SK-N-SH (cell line): ENCODE measurements at regions not wholly inside any gene's neighbourhood (a gene's known extent, or its start where the extent isn't known, plus 50 kb on each side); places are given as distances from the start of the nearest gene placed in this dataset.

Experiments
- CTCF ChIA-PET: fragments of 300-600, 350-600 bp; formaldehyde crosslinking; extraction: SDS; loops from one replicate; lab custom pipeline; 2021; lab: Yijun Ruan, JAX
- POLR2A ChIA-PET: fragments of 350-600 bp; sonication (Branson Sonifier 250); formaldehyde crosslinking; extraction: SDS; loops from one replicate; lab custom pipeline; 2020; ENCODE audit warnings: antibody characterized with exemption, inconsistent platforms; lab: Yijun Ruan, JAX
- DNase-seq: peaks from one replicate; pipeline ENCODE4 v3.0.0; 2012
- H2AFZ ChIP-seq: fragments of 200-600 bp; sonication (generic); 2 replicates; pipeline ENCODE4 v1.8.1; 2016; ENCODE audit warnings: antibody characterized with exemption, mild to moderate bottlenecking, low read depth
- H3F3A ChIP-seq: fragments of 200-600 bp; sonication (generic); replicated peaks from 2 replicates; pipeline ENCODE3; 2016; ENCODE audit warnings: antibody characterized with exemption, mild to moderate bottlenecking; ENCODE audit not compliant: insufficient read depth
- H3K27ac ChIP-seq, 2 experiments: fragments of 200-500 bp in 1 of 2; fragments of 200-600 bp in 1 of 2; sonication (Bioruptor generic) in 1 of 2; sonication (generic), shearing (Covaris generic) in 1 of 2; 2 replicates each; pipeline versions ENCODE4 v1.5.1 to v1.6.1; 2014 to 2016; ENCODE audit warnings: low read depth in 2 of 2, inconsistent platforms in 1 of 2, low read length in 1 of 2, mild to moderate bottlenecking in 1 of 2, mixed read lengths in 1 of 2
- H3K27me3 ChIP-seq: fragments of 200-600 bp; sonication (generic), shearing (Covaris generic); 2 replicates; pipeline ENCODE4 v1.6.1; 2016; ENCODE audit warnings: mixed run types; ENCODE audit not compliant: insufficient read depth
- H3K36me3 ChIP-seq, 2 experiments: fragments of 200-500 bp in 1 of 2; fragments of 200-600 bp in 1 of 2; sonication (Bioruptor generic) in 1 of 2; sonication (generic) in 1 of 2; replicated peaks in 1 of 2; 2 replicates each; pipeline versions ENCODE3 to v1.5.1; 2014 to 2016; ENCODE audit warnings: low read length in 1 of 2, mild to moderate bottlenecking in 1 of 2; ENCODE audit not compliant: insufficient read depth in 2 of 2, control insufficient read depth in 1 of 2
- H3K4me1 ChIP-seq, 2 experiments: fragments of 200-500 bp in 1 of 2; fragments of 200-600 bp in 1 of 2; sonication (Bioruptor generic) in 1 of 2; sonication (generic), shearing (Covaris generic) in 1 of 2; 2 replicates each; pipeline versions ENCODE4 v1.5.1 to v1.6.1; 2014 to 2016; ENCODE audit warnings: low read depth in 1 of 2, low read length in 1 of 2, mixed run types in 1 of 2; ENCODE audit not compliant: insufficient read depth in 2 of 2, control insufficient read depth in 1 of 2
- H3K4me2 ChIP-seq: fragments of 200-600 bp; sonication (generic), shearing (Covaris generic); 2 replicates; pipeline ENCODE4 v1.6.1; 2017; ENCODE audit warnings: mixed run types
- H3K4me3 ChIP-seq, 2 experiments: fragments of 200-500 bp in 1 of 2; fragments of 200-600 bp in 1 of 2; sonication (Bioruptor generic) in 1 of 2; sonication (generic), shearing (Covaris generic) in 1 of 2; 2 replicates each; pipeline versions ENCODE4 v1.5.1 to v1.8.1; 2014 to 2016; ENCODE audit warnings: low read depth in 2 of 2, inconsistent platforms in 1 of 2, low read length in 1 of 2, mild to moderate bottlenecking in 1 of 2, mixed read lengths in 1 of 2, moderate library complexity in 1 of 2
- H3K79me2 ChIP-seq: fragments of 200-600 bp; sonication (generic); 2 replicates; pipeline ENCODE4 v1.8.1; 2017; ENCODE audit warnings: mild to moderate bottlenecking; ENCODE audit not compliant: insufficient read depth
- H3K9ac ChIP-seq: fragments of 200-600 bp; sonication (generic); 2 replicates; pipeline ENCODE4 v1.6.1; 2017; ENCODE audit warnings: mixed run types
- H3K9me2 ChIP-seq: fragments of 200-600 bp; sonication (generic); 2 replicates; pipeline ENCODE4 v1.6.1; 2017; ENCODE audit warnings: mixed run types
- H3K9me3 ChIP-seq: fragments of 200-600 bp; sonication (generic); 2 replicates; pipeline ENCODE4 v1.6.1; 2017; ENCODE audit warnings: mixed run types, mild to moderate bottlenecking, moderate library complexity
- H4K20me1 ChIP-seq: fragments of 200-600 bp; sonication (generic); 2 replicates; pipeline ENCODE4 v1.6.1; 2017; ENCODE audit warnings: mild to moderate bottlenecking, mixed run types; ENCODE audit not compliant: insufficient read depth
- CHD2 ChIP-seq: fragments of 150-350 bp; IDR thresholded peaks from 2 replicates; pipeline ENCODE4 v1.6.1; 2018; ENCODE audit warnings: low read length; ENCODE audit not compliant: partially characterized antibody
- EZH2phosphoT487 ChIP-seq: fragments of 200-600 bp; sonication (generic); IDR thresholded peaks from 2 replicates; pipeline ENCODE4 v1.6.1; 2017; ENCODE audit warnings: low read depth, mixed run types, mild to moderate bottlenecking, antibody characterized with exemption, moderate library complexity, borderline replicate concordance
- FOSL2 ChIP-seq: IDR thresholded peaks from 2 replicates; pipeline ENCODE4 v1.4.0; 2012; ENCODE audit warnings: low read depth, mild to moderate bottlenecking, moderate library complexity, borderline replicate concordance
- FOXM1 ChIP-seq: IDR thresholded peaks from 2 replicates; pipeline ENCODE4 v1.4.0; 2012; ENCODE audit warnings: low read depth, mild to moderate bottlenecking
- GABPA ChIP-seq: IDR thresholded peaks from 2 replicates; pipeline ENCODE4 v1.4.0; 2012; ENCODE audit warnings: low read depth, mild to moderate bottlenecking
- JUND ChIP-seq: IDR thresholded peaks from 2 replicates; pipeline ENCODE4 v1.4.0; 2012
- NRF1 ChIP-seq: IDR thresholded peaks from 2 replicates; pipeline ENCODE4 v1.6.1; 2012; ENCODE audit warnings: low read depth, mild to moderate bottlenecking, low read length
- POLR2AphosphoS5 ChIP-seq: IDR thresholded peaks from 2 replicates; pipeline ENCODE4 v1.6.1; 2012; ENCODE audit warnings: low read depth, low read length
- RFX5 ChIP-seq: IDR thresholded peaks from 2 replicates; pipeline ENCODE4 v1.6.1; 2012; ENCODE audit warnings: mild to moderate bottlenecking, improper control_type of control experiment, low read length
- SIN3A ChIP-seq: IDR thresholded peaks from 2 replicates; pipeline ENCODE4 v1.6.1; 2012; ENCODE audit warnings: low read depth, mild to moderate bottlenecking, low read length, moderate library complexity, borderline replicate concordance
- TAF1 ChIP-seq: IDR thresholded peaks from 2 replicates; pipeline ENCODE4 v1.6.1; 2012; ENCODE audit warnings: low read depth, mild to moderate bottlenecking, low read length, moderate library complexity, borderline replicate concordance
- WGBS: methylation state at CpG from one replicate; pipeline ENCODE4 v1.1.6; 2017; ENCODE audit warnings: low lambda C conversion rate; 5-methylcytosine and 5-hydroxymethylcytosine counted together
- TF ChIP-seq, protein P1 (sequence below): IDR thresholded peaks from 2 replicates; pipeline ENCODE4; 2012
- TF ChIP-seq, protein P2 (sequence below): fragments of 200-600 bp; sonication (generic); IDR thresholded peaks from 2 replicates; pipeline ENCODE4 v1.6.1; 2017; ENCODE audit warnings: antibody characterized with exemption, mild to moderate bottlenecking, moderate library complexity
- TF ChIP-seq, protein P3 (sequence below): IDR thresholded peaks from 2 replicates; pipeline ENCODE4 v1.6.1; 2012; ENCODE audit warnings: mild to moderate bottlenecking, low read depth, low read length, moderate library complexity
- TF ChIP-seq, protein P4 (sequence below): IDR thresholded peaks from 2 replicates; pipeline ENCODE4 v1.4.0; 2012; ENCODE audit warnings: low read depth, borderline replicate concordance

DNA sequence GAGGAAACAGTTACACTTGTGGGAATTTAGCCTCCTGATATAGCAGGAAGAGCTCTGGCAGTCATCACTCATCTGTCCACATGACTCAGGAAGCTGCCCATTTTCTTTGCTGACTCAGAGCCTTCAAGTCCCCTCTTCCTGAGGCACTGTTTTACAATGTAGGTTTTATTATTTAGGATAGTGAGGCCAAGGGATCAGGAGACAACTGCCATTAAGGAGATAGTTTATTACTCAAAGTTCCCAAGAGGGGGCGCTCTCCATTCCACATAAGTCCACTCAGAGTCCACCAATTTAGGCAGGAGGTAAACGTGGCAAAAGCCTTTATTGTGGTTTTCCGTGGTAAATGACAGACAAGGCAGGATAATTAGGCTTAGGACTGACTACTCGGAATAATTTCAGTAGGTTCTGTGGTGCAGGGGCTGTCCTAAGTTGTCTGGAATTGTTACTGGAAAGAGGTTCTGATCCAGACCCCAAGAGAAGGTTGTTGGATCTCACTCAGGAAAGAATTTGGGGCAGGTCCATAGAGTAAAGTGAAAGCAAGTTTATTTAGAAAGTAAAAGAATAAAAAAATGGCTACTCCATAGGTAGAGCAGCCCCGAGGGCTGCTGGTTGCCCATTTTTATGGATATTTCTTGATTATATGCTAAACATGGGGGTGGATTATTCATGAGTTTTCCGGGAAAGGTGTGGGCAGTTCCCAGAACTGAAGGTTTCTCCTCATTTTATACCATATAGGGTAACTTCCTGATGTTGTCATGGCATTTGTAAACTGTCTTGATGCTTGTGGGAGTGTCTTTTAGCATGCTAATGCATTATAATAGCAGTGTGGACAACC lies 96.0 kb upstream of the RAB40AL start:
- ChIA-PET POLR2A (no interaction called here), CTCF (interaction anchor here (1.3 kb wide), 1 partner anchor 23 kb away, joined by 5 read pairs; no protein-coding TSS in a partner anchor)
- no peaks in the 10 kb centered on the region for H3K4me1 ChIP-seq
- no peak overlapping the region for H3K9ac ChIP-seq
- no peak overlapping the region for H3K27ac ChIP-seq
- no peaks in the 10 kb centered on the region for H4K20me1 ChIP-seq
- H3K4me3 ChIP-seq: no peak overlapping the region
- no peaks in the 10 kb centered on the region for H3K9me3 ChIP-seq
- no peaks in the 10 kb centered on the region for H3K79me2 ChIP-seq
- no peaks in the 10 kb centered on the region for H3K9me2 ChIP-seq
- H3K4me2 ChIP-seq: no peak overlapping the region
- H2AFZ ChIP-seq: no peak overlapping the region
- TF ChIP-seq SIN3A: no peak
- TF ChIP-seq TAF1: no peak
- no peak for TF ChIP-seq FOSL2
- no peak for TF ChIP-seq FOXM1
- TF ChIP-seq, protein P1, sequence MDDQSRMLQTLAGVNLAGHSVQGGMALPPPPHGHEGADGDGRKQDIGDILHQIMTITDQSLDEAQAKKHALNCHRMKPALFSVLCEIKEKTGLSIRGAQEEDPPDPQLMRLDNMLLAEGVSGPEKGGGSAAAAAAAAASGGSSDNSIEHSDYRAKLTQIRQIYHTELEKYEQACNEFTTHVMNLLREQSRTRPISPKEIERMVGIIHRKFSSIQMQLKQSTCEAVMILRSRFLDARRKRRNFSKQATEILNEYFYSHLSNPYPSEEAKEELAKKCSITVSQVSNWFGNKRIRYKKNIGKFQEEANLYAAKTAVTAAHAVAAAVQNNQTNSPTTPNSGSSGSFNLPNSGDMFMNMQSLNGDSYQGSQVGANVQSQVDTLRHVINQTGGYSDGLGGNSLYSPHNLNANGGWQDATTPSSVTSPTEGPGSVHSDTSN: peak; percentile 70
- TF ChIP-seq, protein P2, sequence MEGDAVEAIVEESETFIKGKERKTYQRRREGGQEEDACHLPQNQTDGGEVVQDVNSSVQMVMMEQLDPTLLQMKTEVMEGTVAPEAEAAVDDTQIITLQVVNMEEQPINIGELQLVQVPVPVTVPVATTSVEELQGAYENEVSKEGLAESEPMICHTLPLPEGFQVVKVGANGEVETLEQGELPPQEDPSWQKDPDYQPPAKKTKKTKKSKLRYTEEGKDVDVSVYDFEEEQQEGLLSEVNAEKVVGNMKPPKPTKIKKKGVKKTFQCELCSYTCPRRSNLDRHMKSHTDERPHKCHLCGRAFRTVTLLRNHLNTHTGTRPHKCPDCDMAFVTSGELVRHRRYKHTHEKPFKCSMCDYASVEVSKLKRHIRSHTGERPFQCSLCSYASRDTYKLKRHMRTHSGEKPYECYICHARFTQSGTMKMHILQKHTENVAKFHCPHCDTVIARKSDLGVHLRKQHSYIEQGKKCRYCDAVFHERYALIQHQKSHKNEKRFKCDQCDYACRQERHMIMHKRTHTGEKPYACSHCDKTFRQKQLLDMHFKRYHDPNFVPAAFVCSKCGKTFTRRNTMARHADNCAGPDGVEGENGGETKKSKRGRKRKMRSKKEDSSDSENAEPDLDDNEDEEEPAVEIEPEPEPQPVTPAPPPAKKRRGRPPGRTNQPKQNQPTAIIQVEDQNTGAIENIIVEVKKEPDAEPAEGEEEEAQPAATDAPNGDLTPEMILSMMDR: peak; percentile 62
- TF ChIP-seq, protein P3, sequence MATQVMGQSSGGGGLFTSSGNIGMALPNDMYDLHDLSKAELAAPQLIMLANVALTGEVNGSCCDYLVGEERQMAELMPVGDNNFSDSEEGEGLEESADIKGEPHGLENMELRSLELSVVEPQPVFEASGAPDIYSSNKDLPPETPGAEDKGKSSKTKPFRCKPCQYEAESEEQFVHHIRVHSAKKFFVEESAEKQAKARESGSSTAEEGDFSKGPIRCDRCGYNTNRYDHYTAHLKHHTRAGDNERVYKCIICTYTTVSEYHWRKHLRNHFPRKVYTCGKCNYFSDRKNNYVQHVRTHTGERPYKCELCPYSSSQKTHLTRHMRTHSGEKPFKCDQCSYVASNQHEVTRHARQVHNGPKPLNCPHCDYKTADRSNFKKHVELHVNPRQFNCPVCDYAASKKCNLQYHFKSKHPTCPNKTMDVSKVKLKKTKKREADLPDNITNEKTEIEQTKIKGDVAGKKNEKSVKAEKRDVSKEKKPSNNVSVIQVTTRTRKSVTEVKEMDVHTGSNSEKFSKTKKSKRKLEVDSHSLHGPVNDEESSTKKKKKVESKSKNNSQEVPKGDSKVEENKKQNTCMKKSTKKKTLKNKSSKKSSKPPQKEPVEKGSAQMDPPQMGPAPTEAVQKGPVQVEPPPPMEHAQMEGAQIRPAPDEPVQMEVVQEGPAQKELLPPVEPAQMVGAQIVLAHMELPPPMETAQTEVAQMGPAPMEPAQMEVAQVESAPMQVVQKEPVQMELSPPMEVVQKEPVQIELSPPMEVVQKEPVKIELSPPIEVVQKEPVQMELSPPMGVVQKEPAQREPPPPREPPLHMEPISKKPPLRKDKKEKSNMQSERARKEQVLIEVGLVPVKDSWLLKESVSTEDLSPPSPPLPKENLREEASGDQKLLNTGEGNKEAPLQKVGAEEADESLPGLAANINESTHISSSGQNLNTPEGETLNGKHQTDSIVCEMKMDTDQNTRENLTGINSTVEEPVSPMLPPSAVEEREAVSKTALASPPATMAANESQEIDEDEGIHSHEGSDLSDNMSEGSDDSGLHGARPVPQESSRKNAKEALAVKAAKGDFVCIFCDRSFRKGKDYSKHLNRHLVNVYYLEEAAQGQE: no peak
- TF ChIP-seq JUND: no peak
- TF ChIP-seq EZH2phosphoT487: no peak
- TF ChIP-seq RFX5: no peak
- TF ChIP-seq GABPA: no peak
- TF ChIP-seq, protein P4, sequence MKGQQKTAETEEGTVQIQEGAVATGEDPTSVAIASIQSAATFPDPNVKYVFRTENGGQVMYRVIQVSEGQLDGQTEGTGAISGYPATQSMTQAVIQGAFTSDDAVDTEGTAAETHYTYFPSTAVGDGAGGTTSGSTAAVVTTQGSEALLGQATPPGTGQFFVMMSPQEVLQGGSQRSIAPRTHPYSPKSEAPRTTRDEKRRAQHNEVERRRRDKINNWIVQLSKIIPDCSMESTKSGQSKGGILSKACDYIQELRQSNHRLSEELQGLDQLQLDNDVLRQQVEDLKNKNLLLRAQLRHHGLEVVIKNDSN: no peak
- TF ChIP-seq CHD2: no peak
- no peak for TF ChIP-seq NRF1
- no peak for TF ChIP-seq POLR2AphosphoS5
- no peaks in the 10 kb centered on the region for H3K27me3 ChIP-seq
- peaks cover 19 to 49% of the 10 kb centered on the region in 2 experiments for H3K36me3 ChIP-seq
- no peak for DNase-seq
- 88% methylated on average over 6 of the region's 6 CpGs for WGBS
- H3F3A ChIP-seq: peaks cover 4% of the 10 kb centered on the region
